ENCODE measurements at regions not wholly inside any gene's neighbourhood (a gene's known extent, or its start where the extent isn't known, plus 50 kb on each side); places are given as distances from the start of the nearest gene placed in this dataset.

GRCh38 chr12:130247634-130248237 lies 85.5 kb downstream of the FZD10 start:
- Histone ChIP-seq H3K4me1 (no peaks in the 10 kb centered on the region), H3K4me3 (no peak overlapping the region), H3K9me3 (no peaks in the 10 kb centered on the region), H3K27ac (no peak overlapping the region), H3K9ac (ENCODE audit: low read depth in 2 of 2, low read length in 2 of 2) (no peak overlapping the region), H3K27me3 (no peaks in the 10 kb centered on the region), H3K36me3 (no peaks in the 10 kb centered on the region)
- TF ChIP-seq, protein P1, sequence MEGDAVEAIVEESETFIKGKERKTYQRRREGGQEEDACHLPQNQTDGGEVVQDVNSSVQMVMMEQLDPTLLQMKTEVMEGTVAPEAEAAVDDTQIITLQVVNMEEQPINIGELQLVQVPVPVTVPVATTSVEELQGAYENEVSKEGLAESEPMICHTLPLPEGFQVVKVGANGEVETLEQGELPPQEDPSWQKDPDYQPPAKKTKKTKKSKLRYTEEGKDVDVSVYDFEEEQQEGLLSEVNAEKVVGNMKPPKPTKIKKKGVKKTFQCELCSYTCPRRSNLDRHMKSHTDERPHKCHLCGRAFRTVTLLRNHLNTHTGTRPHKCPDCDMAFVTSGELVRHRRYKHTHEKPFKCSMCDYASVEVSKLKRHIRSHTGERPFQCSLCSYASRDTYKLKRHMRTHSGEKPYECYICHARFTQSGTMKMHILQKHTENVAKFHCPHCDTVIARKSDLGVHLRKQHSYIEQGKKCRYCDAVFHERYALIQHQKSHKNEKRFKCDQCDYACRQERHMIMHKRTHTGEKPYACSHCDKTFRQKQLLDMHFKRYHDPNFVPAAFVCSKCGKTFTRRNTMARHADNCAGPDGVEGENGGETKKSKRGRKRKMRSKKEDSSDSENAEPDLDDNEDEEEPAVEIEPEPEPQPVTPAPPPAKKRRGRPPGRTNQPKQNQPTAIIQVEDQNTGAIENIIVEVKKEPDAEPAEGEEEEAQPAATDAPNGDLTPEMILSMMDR (IDR thresholded peaks at IDR 0.05): no peak
- DNase-seq: no peak
- intact Hi-C loops (cut with DNase I): no loop called here

DNA sequence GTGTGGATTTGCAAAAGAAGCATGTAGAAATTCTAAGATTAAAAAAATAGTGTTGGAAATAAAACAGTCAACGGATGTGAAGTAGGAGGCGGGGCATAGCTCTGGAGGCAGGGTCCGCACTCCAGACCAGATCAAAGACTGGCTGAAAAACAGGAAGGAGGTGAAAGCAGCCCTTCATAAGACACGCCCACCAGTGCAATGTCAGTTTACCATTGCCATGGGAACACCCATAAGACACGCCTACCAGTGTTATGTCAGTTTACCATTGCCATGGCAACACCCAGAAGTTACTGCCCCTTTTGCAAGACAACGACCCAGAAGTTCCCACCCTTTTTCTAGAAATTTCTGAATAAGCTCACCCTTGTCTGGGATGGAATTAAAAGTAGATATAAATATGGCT lies 87.1 kb downstream of the FZD10 start:
- Histone ChIP-seq H3K27me3 (no peaks in the 10 kb centered on the region), H3K9me3 (no peaks in the 10 kb centered on the region), H3K36me3 (no peaks in the 10 kb centered on the region), H3K9ac (ENCODE audit: low read depth in 2 of 2, low read length in 2 of 2) (no peak overlapping the region), H3K4me1 (no peaks in the 10 kb centered on the region), H3K27ac (no peak overlapping the region), H3K4me3 (no peak overlapping the region)
- TF ChIP-seq, protein P1 (IDR thresholded peaks at IDR 0.05): no peak
- intact Hi-C loops (cut with DNase I): no loop called here
- DNase-seq: no peak

GRCh38 chr12:130251236-130251780 lies 86.4 kb upstream of the PIWIL1 start:
- TF ChIP-seq, protein P1 (IDR thresholded peaks at IDR 0.05): no peak
- H3K27me3 ChIP-seq: no peaks in the 10 kb centered on the region
- no peaks in the 10 kb centered on the region for H3K36me3 ChIP-seq
- DNase-seq: no peak
- intact Hi-C loops (cut with DNase I): no loop called here
- no peaks in the 10 kb centered on the region for H3K9me3 ChIP-seq
- H3K4me3 ChIP-seq: no peak overlapping the region
- H3K4me1 ChIP-seq: no peaks in the 10 kb centered on the region
- no peak overlapping the region for H3K9ac ChIP-seq (ENCODE audit: low read depth in 2 of 2, low read length in 2 of 2)
- no peak overlapping the region for H3K27ac ChIP-seq

- TF ChIP-seq, protein P1 (IDR thresholded peaks at IDR 0.05): no peak
- Histone ChIP-seq H3K4me3 (no peak overlapping the region), H3K36me3 (no peaks in the 10 kb centered on the region), H3K27me3 (no peaks in the 10 kb centered on the region), H3K9ac (ENCODE audit: low read depth in 2 of 2, low read length in 2 of 2) (no peak overlapping the region), H3K4me1 (no peaks in the 10 kb centered on the region), H3K27ac (no peak overlapping the region), H3K9me3 (no peaks in the 10 kb centered on the region)
- no peak for DNase-seq
- intact Hi-C loops (cut with DNase I): no loop called here
Measured at GRCh38 chr12:130253866-130254265, 83.8 kb upstream of the PIWIL1 start.

GRCh38 chr12:130254461-130255276 lies 83.0 kb upstream of the PIWIL1 start:
- DNase-seq: no peak
- H3K4me1 ChIP-seq: no peaks in the 10 kb centered on the region
- H3K36me3 ChIP-seq: no peaks in the 10 kb centered on the region
- H3K4me3 ChIP-seq: no peak overlapping the region
- no peak overlapping the region for H3K9ac ChIP-seq (ENCODE audit: low read depth in 2 of 2, low read length in 2 of 2)
- intact Hi-C loops (cut with DNase I): no loop called here
- H3K27ac ChIP-seq: no peak overlapping the region
- TF ChIP-seq, protein P1 (IDR thresholded peaks at IDR 0.05): no peak
- H3K27me3 ChIP-seq: no peaks in the 10 kb centered on the region
- H3K9me3 ChIP-seq: no peaks in the 10 kb centered on the region

Measured in colonic mucosa (tissue), 4 donors.